A673 (cell line): ENCODE measurements at regions not wholly inside any gene's neighbourhood (a gene's known extent, or its start where the extent isn't known, plus 50 kb on each side); places are given as distances from the start of the nearest gene placed in this dataset.

Source experiments
- BruUV-seq: library from RNA; stranded (reverse); fragments of 400-500 nt; replicated peaks from 2 replicates; lab custom pipeline; 2021; lab: Mats Ljungman, UMichigan
- CTCF ChIA-PET: fragments of 300-600 bp; sonication (Branson Sonifier 250); formaldehyde crosslinking; loops from one replicate; lab custom pipeline; 2022; ENCODE audit warnings: antibody characterized with exemption; lab: Charles Lee
- POLR2A ChIA-PET: fragments of 300-600 bp; sonication (Branson Sonifier 250); formaldehyde crosslinking; loops from one replicate; lab custom pipeline; 2022; ENCODE audit warnings: antibody characterized with exemption; ENCODE audit not compliant: low non-redundant PET; lab: Charles Lee
- DNase-seq: peaks from one replicate; pipeline ENCODE4 v3.0.0-alpha.2; 2015; ENCODE audit warnings: low spot score
- H3K27ac ChIP-seq: fragments of 200-600 bp; sonication (generic); 2 replicates; pipeline ENCODE4 v1.5.1; 2016; ENCODE audit warnings: mixed run types, low read depth, mild to moderate bottlenecking, mixed read lengths, antibody characterized with exemption, low read length; ENCODE audit not compliant: poor library complexity, severe bottlenecking
- H3K27me3 ChIP-seq: fragments of 200-600 bp; sonication (generic); replicated peaks from 2 replicates; pipeline ENCODE4 v1.6.1; 2017; ENCODE audit warnings: mixed run types, low read depth, mild to moderate bottlenecking, mixed read lengths, antibody characterized with exemption, low read length; ENCODE audit not compliant: insufficient read depth, poor library complexity
- H3K36me3 ChIP-seq: fragments of 200-600 bp; sonication (generic); 2 replicates; pipeline ENCODE4 v1.6.1; 2016; ENCODE audit warnings: mixed run types, mild to moderate bottlenecking, mixed read lengths, antibody characterized with exemption, low read length; ENCODE audit not compliant: insufficient read depth, poor library complexity, severe bottlenecking
- H3K4me1 ChIP-seq: fragments of 200-600 bp; sonication (generic); 2 replicates; pipeline ENCODE4 v1.6.1; 2017; ENCODE audit warnings: mixed run types, mild to moderate bottlenecking, mixed read lengths, antibody characterized with exemption, low read length; ENCODE audit not compliant: insufficient read depth, poor library complexity, severe bottlenecking
- H3K4me3 ChIP-seq: fragments of 200-600 bp; sonication (generic); 2 replicates; pipeline ENCODE4 v1.5.1; 2016; ENCODE audit warnings: low read depth, mixed run types, mild to moderate bottlenecking, mixed read lengths, low read length; ENCODE audit not compliant: poor library complexity, severe bottlenecking
- H3K9me3 ChIP-seq: fragments of 200-600 bp; sonication (generic); 2 replicates; pipeline ENCODE4 v1.6.1; 2016; ENCODE audit warnings: mixed run types, low read depth, mild to moderate bottlenecking, mixed read lengths, antibody characterized with exemption, low read length; ENCODE audit not compliant: poor library complexity, severe bottlenecking
- EZH2 ChIP-seq: fragments of 200-600 bp; sonication (generic); IDR thresholded peaks from 2 replicates; pipeline ENCODE4 v1.6.1; 2017; ENCODE audit warnings: borderline replicate concordance, low read depth, mild to moderate bottlenecking, mixed read lengths, antibody characterized with exemption, low read length; ENCODE audit not compliant: poor library complexity, severe bottlenecking
- intact Hi-C: fragments of 100-400 bp; cut with micrococcal nuclease; formaldehyde crosslinking; loops from one replicate; pipeline ENCODE4 v1.10.0; 2022; ENCODE audit not compliant: unreplicated experiment
- TF ChIP-seq, protein P1 (sequence below): fragments of 300-800, 200-600 bp; sonication (generic); conservative IDR thresholded peaks from 2 replicates; pipeline ENCODE4 v1.5.1; 2017; ENCODE audit warnings: low read depth, mild to moderate bottlenecking, antibody characterized with exemption, low read length, moderate library complexity, mixed read lengths

DNA sequence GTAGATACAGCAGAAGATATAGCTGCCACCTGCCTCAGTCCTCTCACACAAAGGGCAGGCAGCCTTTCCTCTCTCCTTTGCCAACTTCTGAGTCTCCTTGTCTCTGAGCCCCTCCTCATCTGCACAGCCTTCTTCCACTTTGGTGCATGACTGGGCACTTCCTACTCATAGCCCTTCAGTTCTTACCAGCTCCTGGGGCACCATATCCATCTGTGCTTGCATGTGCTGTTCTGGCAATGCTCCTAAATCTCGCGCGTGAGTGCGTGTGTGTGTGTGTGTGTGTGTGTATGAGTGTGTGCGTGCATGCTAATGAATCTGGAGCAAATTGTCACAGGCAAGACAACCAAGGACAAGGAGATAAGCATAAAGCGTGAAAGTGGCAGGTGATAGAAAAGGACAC is 1271.6 kb upstream of the SORCS1 start:
- intact Hi-C loops = no loop called here
- no TSS peak for BruUV-seq
- H3K27ac ChIP-seq = no peak overlapping the region
- no peaks in the 10 kb centered on the region for H3K4me1 ChIP-seq
- DNase-seq = no peak
- no peaks in the 10 kb centered on the region for H3K27me3 ChIP-seq
- H3K4me3 ChIP-seq = no peak overlapping the region
- CTCF ChIA-PET = no interaction called here
- TF ChIP-seq, protein P1, sequence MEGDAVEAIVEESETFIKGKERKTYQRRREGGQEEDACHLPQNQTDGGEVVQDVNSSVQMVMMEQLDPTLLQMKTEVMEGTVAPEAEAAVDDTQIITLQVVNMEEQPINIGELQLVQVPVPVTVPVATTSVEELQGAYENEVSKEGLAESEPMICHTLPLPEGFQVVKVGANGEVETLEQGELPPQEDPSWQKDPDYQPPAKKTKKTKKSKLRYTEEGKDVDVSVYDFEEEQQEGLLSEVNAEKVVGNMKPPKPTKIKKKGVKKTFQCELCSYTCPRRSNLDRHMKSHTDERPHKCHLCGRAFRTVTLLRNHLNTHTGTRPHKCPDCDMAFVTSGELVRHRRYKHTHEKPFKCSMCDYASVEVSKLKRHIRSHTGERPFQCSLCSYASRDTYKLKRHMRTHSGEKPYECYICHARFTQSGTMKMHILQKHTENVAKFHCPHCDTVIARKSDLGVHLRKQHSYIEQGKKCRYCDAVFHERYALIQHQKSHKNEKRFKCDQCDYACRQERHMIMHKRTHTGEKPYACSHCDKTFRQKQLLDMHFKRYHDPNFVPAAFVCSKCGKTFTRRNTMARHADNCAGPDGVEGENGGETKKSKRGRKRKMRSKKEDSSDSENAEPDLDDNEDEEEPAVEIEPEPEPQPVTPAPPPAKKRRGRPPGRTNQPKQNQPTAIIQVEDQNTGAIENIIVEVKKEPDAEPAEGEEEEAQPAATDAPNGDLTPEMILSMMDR = no peak
- TF ChIP-seq EZH2 = no peak
- POLR2A ChIA-PET = no interaction called here
- no peaks in the 10 kb centered on the region for H3K36me3 ChIP-seq
- H3K9me3 ChIP-seq = no peaks in the 10 kb centered on the region

DNA sequence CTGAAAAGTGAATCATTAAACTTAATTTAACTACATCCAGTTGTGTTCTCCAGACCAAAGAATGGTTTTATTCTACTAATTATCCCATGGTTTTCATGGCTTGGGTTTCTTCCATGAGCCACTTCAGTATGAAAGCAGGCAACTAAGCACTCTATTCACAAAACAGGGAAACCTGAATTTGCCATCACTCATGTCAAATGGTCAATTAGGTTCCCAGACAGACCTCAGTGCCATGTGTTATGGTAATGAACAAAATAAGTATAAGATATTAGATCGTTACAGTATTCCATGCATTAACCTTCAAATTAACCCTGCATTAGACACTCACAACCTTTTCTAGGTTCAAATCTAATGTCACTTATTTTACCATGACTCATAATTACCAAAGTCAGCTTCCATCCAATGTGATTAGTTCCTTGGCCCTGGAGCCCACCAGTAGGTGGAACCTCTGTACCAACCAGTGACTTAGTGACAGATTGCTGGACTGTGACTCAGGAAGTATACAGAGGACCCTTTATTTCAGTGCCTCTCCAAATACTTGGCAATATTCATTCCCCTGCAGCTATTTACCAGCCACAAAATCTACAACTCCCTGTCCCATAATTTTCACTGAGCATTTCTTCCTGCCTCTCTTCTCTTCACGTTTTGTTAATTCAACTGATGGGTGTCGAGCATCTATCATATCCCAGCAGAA is 1270.2 kb upstream of the SORCS1 start:
- Histone ChIP-seq H3K27me3 (no peaks in the 10 kb centered on the region), H3K4me1 (no peaks in the 10 kb centered on the region), H3K27ac (no peak overlapping the region), H3K4me3 (no peak overlapping the region), H3K9me3 (no peaks in the 10 kb centered on the region), H3K36me3 (no peaks in the 10 kb centered on the region)
- ChIA-PET CTCF (interaction anchor here (0.6 kb wide), 1 partner anchor 865 kb away, joined by 3 read pairs; no protein-coding TSS in a partner anchor), POLR2A (no interaction called here)
- intact Hi-C loops = no loop called here
- no TSS peak for BruUV-seq
- TF ChIP-seq EZH2 = no peak
- TF ChIP-seq, protein P1 = peak; percentile 35
- peak; percentile 39 for DNase-seq

DNA sequence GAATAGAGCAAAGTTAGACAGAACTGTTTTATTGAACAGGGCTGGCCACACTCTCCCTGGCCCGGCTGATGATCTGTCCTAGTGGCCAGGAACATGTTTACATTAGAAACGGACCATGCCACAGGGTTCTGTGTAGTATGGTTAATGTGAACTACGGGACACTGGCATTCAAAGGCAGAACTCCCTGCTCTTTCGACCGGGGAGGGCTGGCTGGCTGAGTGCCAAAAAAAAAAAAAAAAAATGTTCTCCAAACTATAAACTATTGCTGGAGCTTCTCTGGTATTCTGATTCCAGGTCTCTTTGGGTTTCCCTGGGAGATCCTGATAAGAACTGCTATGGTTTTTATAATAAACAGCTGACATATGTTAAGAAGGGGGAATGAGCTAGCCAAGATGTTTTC is 1262.6 kb upstream of the SORCS1 start:
- POLR2A ChIA-PET = no interaction called here
- H3K9me3 ChIP-seq = no peaks in the 10 kb centered on the region
- no TSS peak for BruUV-seq
- no peaks in the 10 kb centered on the region for H3K27me3 ChIP-seq
- H3K36me3 ChIP-seq = no peaks in the 10 kb centered on the region
- intact Hi-C loops = no loop called here
- TF ChIP-seq, protein P1 = no peak
- no peak overlapping the region for H3K4me3 ChIP-seq
- no peaks in the 10 kb centered on the region for H3K4me1 ChIP-seq
- CTCF ChIA-PET = no interaction called here
- no peak for DNase-seq
- H3K27ac ChIP-seq = no peak overlapping the region
